ENCODE measurements at regions not wholly inside any gene's neighbourhood (a gene's known extent, or its start where the extent isn't known, plus 50 kb on each side); places are given as distances from the start of the nearest gene placed in this dataset.
"Not testable (repeated sequence)": the region's sequence is repeated elsewhere in the genome, so short reads cannot be mapped to it uniquely, and the experiment has no call there.

DNA sequence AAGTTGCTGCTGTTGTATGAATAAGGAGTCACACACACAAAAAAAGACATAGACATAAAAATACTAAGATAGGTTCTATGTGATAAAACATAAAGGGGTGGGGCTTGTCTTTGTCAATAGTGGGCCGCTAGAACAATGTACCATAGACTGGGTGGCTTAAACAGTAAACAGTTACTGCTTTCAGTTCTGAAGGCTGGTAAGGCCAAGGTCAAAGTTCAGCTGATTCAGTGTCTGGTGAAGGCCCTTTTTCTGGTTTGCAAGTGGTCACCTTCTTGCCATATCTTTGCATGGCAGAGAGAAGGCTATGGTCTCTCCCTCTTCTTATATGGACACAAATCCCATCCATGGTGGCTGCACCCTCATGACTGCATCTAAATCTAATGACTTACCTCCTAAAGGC, 1980.7 kb downstream of the PCDH7 start:
- Mint-ChIP-seq H3K4me3 (no peak overlapping the region), H3K27me3 (no peaks in the 10 kb centered on the region), H3K4me1 (ENCODE audit: low read depth) (no peaks in the 10 kb centered on the region), H3K27ac (no peak overlapping the region), H3K36me3 (ENCODE audit: low read depth) (no peaks in the 10 kb centered on the region), H3K9me3 (peaks cover 10% of the 10 kb centered on the region)
- CTCF ChIA-PET, result no interaction called here
- Histone ChIP-seq H3K27ac (ENCODE audit: low read depth in 1 of 2, low read length in 2 of 2) (no peak overlapping the region), H3K9me3 (ENCODE audit: control insufficient read depth in 1 of 2, insufficient read depth in 1 of 2, low read length in 2 of 2) (peaks cover 0 to 4% of the 10 kb centered on the region in 2 experiments), H3K4me3 (ENCODE audit: low read length) (no peak overlapping the region), H3K27me3 (ENCODE audit: control insufficient read depth in 1 of 2, insufficient read depth in 2 of 2, low read length in 2 of 2) (no peaks in the 10 kb centered on the region), H3K36me3 (ENCODE audit: insufficient read depth, low read length) (no peaks in the 10 kb centered on the region), H3K4me1 (ENCODE audit: insufficient read depth, low read length) (no peaks in the 10 kb centered on the region)
- intact Hi-C loops (cut with DNase I, micrococcal nuclease), result no loop called here
- POLR2A ChIA-PET, result no interaction called here
- TF ChIP-seq CTCF (IDR thresholded peaks at IDR 0.05), result no peak
- DNase-seq (no peak), ATAC-seq (ENCODE audit: poor library complexity) (no peak)

GRCh38 chr4:32706893-32707292, 1986.7 kb downstream of the PCDH7 start:
- no peaks in the 10 kb centered on the region for H3K36me3 Mint-ChIP-seq (ENCODE audit: low read depth)
- no peak for TF ChIP-seq CTCF (IDR thresholded peaks at IDR 0.05)
- Histone ChIP-seq H3K27ac (ENCODE audit: low read depth in 1 of 2, low read length in 2 of 2) (no peak overlapping the region), H3K4me3 (ENCODE audit: low read length) (no peak overlapping the region), H3K4me1 (ENCODE audit: insufficient read depth, low read length) (no peaks in the 10 kb centered on the region), H3K36me3 (ENCODE audit: insufficient read depth, low read length) (no peaks in the 10 kb centered on the region), H3K27me3 (ENCODE audit: control insufficient read depth in 1 of 2, insufficient read depth in 2 of 2, low read length in 2 of 2) (no peaks in the 10 kb centered on the region), H3K9me3 (ENCODE audit: control insufficient read depth in 1 of 2, insufficient read depth in 1 of 2, low read length in 2 of 2) (no peaks in the 10 kb centered on the region)
- ATAC-seq (ENCODE audit: poor library complexity) (no peak), DNase-seq (no peak)
- no peaks in the 10 kb centered on the region for H3K27me3 Mint-ChIP-seq
- ChIA-PET CTCF (no interaction called here), POLR2A (no interaction called here)
- H3K4me1 Mint-ChIP-seq (ENCODE audit: low read depth), result no peaks in the 10 kb centered on the region
- intact Hi-C loops (cut with DNase I, micrococcal nuclease), result no loop called here
- H3K9me3 Mint-ChIP-seq, result peaks cover 12% of the 10 kb centered on the region
- H3K27ac Mint-ChIP-seq, result no peak overlapping the region
- H3K4me3 Mint-ChIP-seq, result no peak overlapping the region

DNA sequence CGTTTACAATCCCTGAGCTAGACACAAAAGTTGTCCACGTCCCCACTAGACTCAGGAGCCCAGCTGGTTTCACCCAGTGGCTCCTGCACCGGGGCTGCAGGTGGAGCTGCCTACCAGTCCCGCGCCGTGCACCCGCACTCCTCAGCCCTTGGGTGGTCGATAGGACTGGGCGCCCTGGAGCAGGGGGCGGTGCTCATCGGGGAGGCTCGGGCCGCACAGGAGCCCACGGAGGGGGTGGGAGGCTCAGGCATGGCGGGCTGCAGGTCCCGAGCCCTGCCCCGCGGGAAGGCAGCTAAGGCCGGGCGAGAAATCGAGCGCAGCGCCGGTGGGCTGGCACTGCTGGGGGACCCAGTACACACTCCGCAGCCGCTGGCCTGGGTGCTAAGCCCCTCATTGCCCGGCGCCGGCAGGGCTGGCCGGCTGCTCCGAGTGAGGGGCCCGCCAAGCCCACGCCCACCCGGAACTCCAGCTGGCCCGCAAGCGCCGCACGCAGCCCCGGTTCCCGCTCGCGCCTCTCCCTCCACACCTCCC, 1996.0 kb downstream of the PCDH7 start:
- H3K27ac Mint-ChIP-seq; POLR2A ChIA-PET; intact Hi-C loops (cut with DNase I, micrococcal nuclease); H3K4me1 ChIP-seq (ENCODE audit: insufficient read depth, low read length); H3K27me3 Mint-ChIP-seq; H3K4me3 ChIP-seq (ENCODE audit: low read length); DNase-seq; H3K4me3 Mint-ChIP-seq; H3K27me3 ChIP-seq (ENCODE audit: control insufficient read depth in 1 of 2, insufficient read depth in 2 of 2, low read length in 2 of 2); ATAC-seq (ENCODE audit: poor library complexity); CTCF ChIA-PET; H3K36me3 ChIP-seq (ENCODE audit: insufficient read depth, low read length); H3K27ac ChIP-seq (ENCODE audit: low read depth in 1 of 2, low read length in 2 of 2); H3K36me3 Mint-ChIP-seq (ENCODE audit: low read depth); H3K9me3 Mint-ChIP-seq; H3K4me1 Mint-ChIP-seq (ENCODE audit: low read depth): not testable (repeated sequence)
- H3K9me3 ChIP-seq (ENCODE audit: control insufficient read depth in 1 of 2, insufficient read depth in 1 of 2, low read length in 2 of 2), result peaks cover 0 to 19% of the 10 kb centered on the region in 2 experiments

DNA sequence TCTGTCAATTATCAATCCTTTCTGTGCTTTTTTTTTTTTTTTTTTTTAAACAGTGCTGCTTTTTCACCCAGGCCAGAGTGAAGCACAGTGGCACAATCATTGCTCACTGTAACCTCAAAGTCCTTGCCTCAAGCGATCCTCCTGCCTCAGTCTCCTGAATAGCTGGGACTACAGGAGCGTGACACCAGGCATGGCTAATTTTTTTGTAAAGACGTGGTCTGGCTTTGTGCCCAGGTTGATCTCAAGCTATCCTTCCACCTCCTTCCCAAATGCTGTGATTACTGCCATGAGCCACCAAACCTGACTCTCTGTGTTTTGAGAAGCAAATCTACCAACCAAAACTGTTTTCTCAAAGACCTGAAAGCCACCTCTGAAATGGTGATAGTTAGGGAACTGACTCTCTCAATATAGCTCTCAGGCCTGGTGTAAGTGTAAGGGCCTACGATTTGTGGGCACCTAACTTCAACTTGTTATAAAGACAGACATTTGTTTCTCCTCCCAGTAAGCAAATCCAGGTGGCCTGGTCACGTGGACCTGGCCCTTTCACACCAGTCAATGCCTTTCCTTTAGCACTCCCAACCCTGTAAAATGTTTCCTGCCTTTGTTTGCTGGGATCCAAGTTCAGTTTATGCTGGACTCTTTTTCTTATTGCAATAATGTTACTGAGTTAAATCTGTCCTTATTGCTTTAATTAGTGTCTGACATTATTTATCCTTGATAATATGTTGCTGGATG, 2015.9 kb downstream of the PCDH7 start:
- Mint-ChIP-seq H3K4me3 (no peak overlapping the region), H3K4me1 (ENCODE audit: low read depth) (no peaks in the 10 kb centered on the region), H3K9me3 (peaks cover 10% of the 10 kb centered on the region), H3K27ac (no peak overlapping the region), H3K27me3 (no peaks in the 10 kb centered on the region), H3K36me3 (ENCODE audit: low read depth) (no peaks in the 10 kb centered on the region)
- CTCF ChIA-PET, result no interaction called here
- Histone ChIP-seq H3K36me3 (ENCODE audit: insufficient read depth, low read length) (no peaks in the 10 kb centered on the region), H3K9me3 (ENCODE audit: control insufficient read depth in 1 of 2, insufficient read depth in 1 of 2, low read length in 2 of 2) (peaks cover 0 to 18% of the 10 kb centered on the region in 2 experiments), H3K4me3 (ENCODE audit: low read length) (no peak overlapping the region), H3K27ac (ENCODE audit: low read depth in 1 of 2, low read length in 2 of 2) (no peak overlapping the region), H3K4me1 (ENCODE audit: insufficient read depth, low read length) (no peaks in the 10 kb centered on the region), H3K27me3 (ENCODE audit: control insufficient read depth in 1 of 2, insufficient read depth in 2 of 2, low read length in 2 of 2) (no peaks in the 10 kb centered on the region)
- ATAC-seq (ENCODE audit: poor library complexity), result no peak
- POLR2A ChIA-PET, result interaction anchor here (0.6 kb wide), 1 partner anchor 11 kb away, joined by 3 read pairs; no protein-coding TSS in a partner anchor
- TF ChIP-seq CTCF (IDR thresholded peaks at IDR 0.05), result no peak
- DNase-seq, result no peak
- intact Hi-C loops (cut with DNase I, micrococcal nuclease), result no loop called here
